ENCODE measurements at regions not wholly inside any gene's neighbourhood (a gene's known extent, or its start where the extent isn't known, plus 50 kb on each side); places are given as distances from the start of the nearest gene placed in this dataset.

- H3K9me2 ChIP-seq (ENCODE audit: insufficient read depth, low read length), result no peaks in the 10 kb centered on the region
- peak overlapping the region; percentile 59 for H3K27ac ChIP-seq (ENCODE audit: low read length)
- no peaks in the 10 kb centered on the region for H3K79me2 ChIP-seq (replicated peaks; ENCODE audit: insufficient read depth, low read length)
- TF ChIP-seq CTCF (IDR thresholded peaks at IDR 0.05; ENCODE audit: poor library complexity, severe bottlenecking), result no peak
- no peak for TF ChIP-seq EZH2 (IDR thresholded peaks at IDR 0.05; ENCODE audit: borderline replicate concordance, insufficient read depth, low read length, poor library complexity, severe bottlenecking)
- TF ChIP-seq TAF1 (IDR thresholded peaks at IDR 0.05; ENCODE audit: low read depth), result no peak
- TF ChIP-seq SMC3 (conservative IDR thresholded peaks at IDR 0.05; ENCODE audit: poor library complexity), result no peak
- TF ChIP-seq RAD21 (conservative IDR thresholded peaks at IDR 0.05), result no peak
- H2AFZ ChIP-seq (ENCODE audit: low read depth, low read length), result no peak overlapping the region
- no peak overlapping the region for H3K4me2 ChIP-seq (ENCODE audit: low read length)
- no peak overlapping the region for H3K9ac ChIP-seq (ENCODE audit: low read length)
- H3K27me3 ChIP-seq (ENCODE audit: insufficient read depth, low read depth, low read length), result peaks cover 12% of the 10 kb centered on the region
- H3F3A ChIP-seq (ENCODE audit: insufficient read depth, low read length, poor library complexity, severe bottlenecking), result no peaks in the 10 kb centered on the region
- no peak overlapping the region for H3K4me3 ChIP-seq (ENCODE audit: low read length)
- H3K36me3 ChIP-seq (ENCODE audit: insufficient read depth, low read length), result no peaks in the 10 kb centered on the region
- H3K9me3 ChIP-seq (ENCODE audit: low read length), result no peaks in the 10 kb centered on the region
- H4K20me1 ChIP-seq (ENCODE audit: insufficient read depth), result no peaks in the 10 kb centered on the region
Measured at GRCh38 chrX:39159921-39160507, 358.8 kb downstream of the MID1IP1 start.

- Histone ChIP-seq H3K27ac (ENCODE audit: low read length) (no peak overlapping the region), H3K4me2 (ENCODE audit: low read length) (no peak overlapping the region), H4K20me1 (ENCODE audit: insufficient read depth) (no peaks in the 10 kb centered on the region), H3K9me3 (ENCODE audit: low read length) (no peaks in the 10 kb centered on the region), H2AFZ (ENCODE audit: low read depth, low read length) (no peak overlapping the region), H3K27me3 (ENCODE audit: insufficient read depth, low read depth, low read length) (peaks cover 12% of the 10 kb centered on the region), H3K36me3 (ENCODE audit: insufficient read depth, low read length) (no peaks in the 10 kb centered on the region), H3K79me2 (replicated peaks; ENCODE audit: insufficient read depth, low read length) (no peaks in the 10 kb centered on the region), H3F3A (ENCODE audit: insufficient read depth, low read length, poor library complexity, severe bottlenecking) (no peaks in the 10 kb centered on the region), H3K9me2 (ENCODE audit: insufficient read depth, low read length) (no peaks in the 10 kb centered on the region), H3K4me3 (ENCODE audit: low read length) (no peak overlapping the region), H3K9ac (ENCODE audit: low read length) (no peak overlapping the region)
- no peak for TF ChIP-seq SMC3 (conservative IDR thresholded peaks at IDR 0.05; ENCODE audit: poor library complexity)
- TF ChIP-seq EZH2 (IDR thresholded peaks at IDR 0.05; ENCODE audit: borderline replicate concordance, insufficient read depth, low read length, poor library complexity, severe bottlenecking), result no peak
- TF ChIP-seq POLR2AphosphoS5 (IDR thresholded peaks at IDR 0.05), result no peak
- no peak for TF ChIP-seq MXI1 (conservative IDR thresholded peaks at IDR 0.05; ENCODE audit: poor library complexity, severe bottlenecking)
- no peak for TF ChIP-seq EP300 (conservative IDR thresholded peaks at IDR 0.05; ENCODE audit: poor library complexity, severe bottlenecking)
- TF ChIP-seq CTCF (IDR thresholded peaks at IDR 0.05; ENCODE audit: poor library complexity, severe bottlenecking), result no peak
- no peak for TF ChIP-seq TAF1 (IDR thresholded peaks at IDR 0.05; ENCODE audit: low read depth)
- no peak for TF ChIP-seq RAD21 (conservative IDR thresholded peaks at IDR 0.05)
- TF ChIP-seq REST (IDR thresholded peaks at IDR 0.05; ENCODE audit: borderline replicate concordance), result no peak
Measured at GRCh38 chrX:39161611-39162255, 360.5 kb downstream of the MID1IP1 start.
